ENCODE measurements at regions not wholly inside any gene's neighbourhood (a gene's known extent, or its start where the extent isn't known, plus 50 kb on each side); places are given as distances from the start of the nearest gene placed in this dataset.

GRCh38 chr6:144758602-144759001, 473.5 kb downstream of the UTRN start:
- TF ChIP-seq SUZ12 (IDR thresholded peaks at IDR 0.05; ENCODE audit: extremely low read depth, insufficient read depth, insufficient read length) (no peak), YY1 (IDR thresholded peaks at IDR 0.05; ENCODE audit: insufficient read depth, insufficient read length) (no peak)

All from NT2/D1 (cell line).